GM21723 (cell line): ENCODE measurements at regions not wholly inside any gene's neighbourhood (a gene's known extent, or its start where the extent isn't known, plus 50 kb on each side); places are given as distances from the start of the nearest gene placed in this dataset.
"Not testable (repeated sequence)": the region's sequence is repeated elsewhere in the genome, so short reads cannot be mapped to it uniquely, and the experiment has no call there.

Experiments
- ATAC-seq: cut with Tn5 transposase; IDR thresholded peaks from one replicate; pipeline ENCODE4 v1.9.1; 2021; ENCODE audit warnings: mild to moderate bottlenecking, moderate library complexity; ENCODE audit not compliant: unreplicated experiment

DNA sequence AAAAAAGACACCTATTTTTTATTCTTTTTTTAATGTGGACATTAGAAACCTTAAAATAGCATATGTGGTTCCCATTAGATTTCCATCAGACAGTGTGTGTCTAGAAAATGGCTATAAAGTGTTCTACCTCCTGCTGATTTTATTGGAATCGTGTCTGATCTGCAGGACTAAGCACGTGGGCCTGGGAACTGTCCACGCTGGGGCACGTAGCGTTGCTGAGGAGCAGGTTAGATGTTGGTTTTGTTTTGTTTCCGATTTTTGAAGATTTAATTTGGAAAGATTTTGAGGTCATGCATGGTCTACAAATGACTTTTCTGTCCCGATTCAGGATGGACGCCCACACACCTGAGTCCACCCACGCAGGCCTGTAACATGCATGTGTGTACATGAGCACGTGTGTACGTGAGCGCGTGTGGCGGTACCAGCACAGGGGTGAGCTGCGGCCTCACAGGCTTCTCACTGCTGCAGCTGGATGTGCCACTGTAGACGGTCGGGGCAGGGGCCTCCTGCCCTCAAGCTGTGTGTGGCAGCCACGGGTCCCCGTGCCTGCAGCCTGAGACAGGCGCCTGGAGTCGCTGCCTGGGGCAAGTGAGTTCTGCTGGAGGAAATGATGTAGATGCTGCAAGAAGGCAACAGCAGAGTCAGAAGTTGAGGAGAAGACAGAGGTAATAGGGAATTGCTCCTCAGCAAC, 99.7 kb upstream of the CTDP1 start:
- ATAC-seq = no peak

DNA sequence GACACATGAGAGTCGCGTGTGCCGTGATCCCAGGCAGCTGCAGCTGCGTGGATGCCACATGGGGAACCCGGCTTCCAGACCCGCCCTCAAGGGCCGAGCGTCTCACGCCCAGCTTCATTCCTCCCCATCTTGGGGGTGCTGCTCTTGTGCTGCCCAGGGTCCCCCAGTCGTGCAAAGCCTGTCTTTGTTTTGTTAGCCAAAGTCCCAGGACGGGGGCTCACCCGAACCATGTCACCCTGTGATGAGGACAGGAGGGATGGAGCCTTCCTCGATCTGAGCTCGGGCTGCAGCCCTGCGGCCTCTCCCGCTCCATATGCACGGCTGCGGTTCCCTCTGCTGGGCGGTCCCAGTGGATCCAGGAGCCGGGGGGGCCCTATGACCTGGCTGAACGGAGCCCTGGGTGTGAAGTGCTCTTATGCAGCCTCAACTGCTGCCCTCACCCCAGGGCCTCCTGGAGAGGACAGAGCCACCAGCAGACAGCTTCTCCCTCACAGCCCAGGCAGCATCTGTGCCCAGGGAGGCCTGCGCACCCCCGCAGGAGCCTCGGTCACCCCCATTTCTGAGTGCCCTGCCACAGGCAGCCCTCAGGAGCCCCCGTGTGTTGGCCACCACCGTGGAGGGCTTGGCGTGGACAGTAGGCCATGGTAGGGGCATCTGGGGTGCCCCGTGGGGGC, 99.0 kb upstream of the CTDP1 start:
- no peak for ATAC-seq

DNA sequence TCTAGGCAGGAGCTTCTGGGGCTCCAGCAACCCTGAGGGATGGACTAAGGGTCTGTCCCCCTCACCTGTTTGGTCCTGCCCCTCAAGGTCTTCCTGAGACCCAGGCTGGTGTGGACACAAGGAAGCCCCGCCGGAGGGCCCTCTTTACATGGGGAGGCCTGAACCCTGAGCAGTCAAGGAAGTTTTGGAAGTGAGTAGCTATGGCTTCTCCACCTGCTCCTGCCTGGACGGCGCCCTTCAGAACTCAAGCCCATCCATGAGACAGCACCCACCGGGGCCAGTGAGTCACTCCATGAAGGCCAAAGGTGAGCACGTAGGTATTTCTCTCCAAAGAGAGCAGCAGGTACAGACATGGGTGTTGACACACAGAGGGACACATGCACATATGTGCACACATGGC, 98.2 kb upstream of the CTDP1 start:
- ATAC-seq = no peak

DNA sequence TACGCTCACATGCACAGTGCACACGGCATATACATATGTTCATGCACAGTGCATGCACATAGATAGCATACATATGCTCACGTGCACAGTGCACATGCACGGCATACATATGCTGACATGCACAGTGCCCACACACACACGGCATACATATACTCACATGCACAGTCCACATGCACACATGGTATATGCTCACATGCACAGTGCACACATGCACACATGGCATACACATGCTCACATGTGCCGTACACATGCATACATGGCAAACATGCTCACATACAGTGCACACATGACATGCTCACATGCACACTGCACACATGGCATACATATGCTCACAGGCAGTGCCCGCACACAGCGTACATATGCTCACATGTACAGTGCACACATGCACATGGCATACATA, 97.7 kb upstream of the CTDP1 start:
- ATAC-seq = no peak

DNA sequence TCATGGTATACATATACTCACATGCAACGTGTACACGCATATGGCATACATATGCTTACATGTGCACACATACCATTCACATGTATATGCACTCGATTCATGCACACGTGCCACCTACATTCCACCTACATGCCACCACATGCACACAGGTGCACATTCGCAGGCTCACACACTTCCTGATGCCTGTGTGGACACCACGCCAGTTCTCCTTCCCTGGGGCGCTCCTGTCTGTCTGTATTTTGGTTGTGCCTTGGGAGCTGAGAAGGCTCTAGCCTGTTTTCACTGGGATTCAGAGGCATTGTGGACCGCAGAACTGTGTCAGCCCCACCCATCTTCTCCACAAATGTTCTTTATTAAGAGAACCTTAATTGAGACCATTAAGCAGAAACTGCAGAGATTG, 96.6 kb upstream of the CTDP1 start:
- no peak for ATAC-seq

DNA sequence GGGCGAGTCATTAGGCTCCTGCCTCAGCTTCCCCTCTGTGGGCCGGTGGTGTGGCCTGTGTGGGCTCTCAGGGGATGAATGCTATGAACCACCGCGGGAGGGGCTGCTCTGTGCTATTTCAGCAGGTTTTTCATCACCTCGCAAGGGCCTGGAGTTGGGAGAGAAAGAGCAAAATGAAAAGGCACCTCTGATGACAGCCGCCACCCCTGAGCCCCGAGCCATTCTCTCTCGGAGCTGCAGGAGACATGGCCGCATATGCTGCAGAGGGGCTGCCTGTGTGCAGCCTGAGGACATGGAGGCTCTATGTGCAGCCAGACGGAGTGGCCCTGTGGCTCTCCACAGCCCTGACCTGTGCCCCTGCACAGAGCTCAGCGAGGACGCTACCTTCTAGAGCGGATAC, 96.2 kb upstream of the CTDP1 start:
- no peak for ATAC-seq

DNA sequence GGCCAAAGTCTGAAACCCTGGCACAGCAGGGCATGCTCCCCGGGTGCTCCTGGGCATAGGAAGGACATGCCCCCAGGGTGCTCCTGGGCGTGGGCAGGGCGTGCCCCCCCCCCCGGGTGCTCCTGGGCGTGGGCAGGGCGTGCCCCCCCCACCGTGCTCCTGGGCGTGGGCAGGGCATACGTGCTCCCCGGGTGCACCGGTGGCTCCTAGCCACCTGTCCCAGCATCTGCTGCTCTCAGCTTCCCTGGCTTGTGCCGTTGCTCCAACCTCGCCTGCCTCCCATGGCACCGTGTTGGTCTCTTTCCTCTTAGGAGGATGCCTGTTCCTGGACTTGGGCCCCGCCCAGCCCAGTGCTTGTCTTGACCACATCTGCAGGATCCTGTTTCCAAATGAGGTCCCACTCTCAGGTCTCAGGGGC, 95.6 kb upstream of the CTDP1 start:
- ATAC-seq = no peak

DNA sequence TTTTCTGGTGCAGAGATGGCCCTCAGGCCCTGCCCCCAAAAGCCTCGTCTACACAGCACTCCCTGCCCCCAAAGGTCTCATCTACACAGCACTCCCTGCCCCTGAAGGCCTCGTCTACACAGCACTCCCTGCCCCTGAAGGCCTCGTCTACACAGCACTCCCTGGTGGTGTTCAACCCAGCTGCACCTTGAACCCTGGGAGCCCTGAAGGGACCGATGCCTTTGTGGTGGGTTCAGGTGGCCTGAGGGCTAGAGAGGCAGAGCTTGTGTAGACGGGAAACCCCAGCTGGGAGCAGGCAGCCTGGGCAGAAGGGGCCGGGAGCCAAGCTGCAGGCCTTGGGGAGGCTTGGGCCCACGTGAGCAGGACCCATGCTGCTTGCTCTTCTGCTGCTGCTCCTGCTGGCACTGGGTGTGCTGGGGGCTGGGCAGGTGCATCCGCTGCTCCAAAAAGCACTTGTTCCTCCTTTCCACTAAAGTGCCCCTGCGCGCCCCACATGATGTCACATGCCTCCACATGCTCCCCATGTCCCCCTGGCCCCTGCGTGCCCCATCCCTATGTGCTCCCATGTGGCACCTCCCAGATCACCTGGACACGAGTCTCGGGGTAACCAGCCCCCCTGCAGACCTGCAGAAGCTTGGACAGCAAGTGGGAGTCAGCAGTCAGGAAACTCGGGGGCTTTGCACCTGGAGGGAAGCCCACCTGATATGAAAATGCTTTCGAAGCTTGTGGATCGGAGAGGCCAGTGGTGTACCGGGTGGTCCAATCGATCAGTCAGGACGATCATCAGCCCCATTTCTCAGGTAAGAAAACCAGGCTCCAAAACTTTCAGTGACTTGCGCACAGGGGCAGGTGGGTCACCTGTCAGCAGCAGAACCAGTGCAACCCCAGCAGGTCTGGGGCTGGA, 94.9 kb upstream of the CTDP1 start:
- ATAC-seq = no peak

DNA sequence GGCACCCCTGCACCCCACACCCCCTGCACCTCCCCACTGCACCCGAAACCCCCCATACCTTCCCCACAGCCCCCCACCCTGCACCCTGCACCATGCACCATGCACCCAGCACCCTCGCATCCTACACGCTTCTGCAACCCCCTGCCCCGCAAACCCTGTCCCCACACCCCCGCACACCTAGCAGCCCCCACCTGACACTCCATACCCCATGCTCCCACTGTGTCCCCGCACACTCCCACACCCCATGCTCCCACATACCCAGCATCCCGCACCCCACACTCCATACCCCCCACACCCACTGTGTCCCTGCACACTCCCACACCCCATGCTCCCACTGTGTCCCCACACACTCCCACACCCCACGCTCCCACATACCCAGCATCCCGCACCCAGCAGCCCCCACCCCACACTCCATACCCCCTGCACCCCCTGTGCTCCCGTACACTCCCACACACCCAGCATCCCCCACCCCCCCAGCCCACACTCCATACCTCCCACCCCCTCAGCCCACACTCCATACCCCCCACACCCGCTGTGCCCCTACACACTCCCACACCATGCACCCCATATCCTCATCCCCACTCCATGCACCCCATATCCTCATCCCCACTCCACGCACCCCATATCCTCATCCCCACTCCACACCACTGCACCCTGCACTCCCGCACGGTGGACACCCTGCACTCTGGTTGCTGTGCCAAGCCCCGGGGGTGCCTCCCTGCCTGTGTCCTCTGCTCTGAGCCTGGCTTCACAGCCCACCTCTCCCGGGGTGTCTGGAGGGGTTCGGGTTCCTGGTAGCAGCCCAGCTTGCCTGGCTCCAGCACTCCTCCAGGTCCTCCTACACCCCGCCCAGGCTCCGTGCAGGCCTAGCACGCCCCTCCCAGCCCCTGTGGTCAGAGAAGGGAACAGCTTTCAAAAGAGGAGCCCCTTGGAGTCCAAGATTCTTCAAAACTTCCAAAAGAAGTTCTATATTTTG, 93.9 kb upstream of the CTDP1 start:
- ATAC-seq = no peak

DNA sequence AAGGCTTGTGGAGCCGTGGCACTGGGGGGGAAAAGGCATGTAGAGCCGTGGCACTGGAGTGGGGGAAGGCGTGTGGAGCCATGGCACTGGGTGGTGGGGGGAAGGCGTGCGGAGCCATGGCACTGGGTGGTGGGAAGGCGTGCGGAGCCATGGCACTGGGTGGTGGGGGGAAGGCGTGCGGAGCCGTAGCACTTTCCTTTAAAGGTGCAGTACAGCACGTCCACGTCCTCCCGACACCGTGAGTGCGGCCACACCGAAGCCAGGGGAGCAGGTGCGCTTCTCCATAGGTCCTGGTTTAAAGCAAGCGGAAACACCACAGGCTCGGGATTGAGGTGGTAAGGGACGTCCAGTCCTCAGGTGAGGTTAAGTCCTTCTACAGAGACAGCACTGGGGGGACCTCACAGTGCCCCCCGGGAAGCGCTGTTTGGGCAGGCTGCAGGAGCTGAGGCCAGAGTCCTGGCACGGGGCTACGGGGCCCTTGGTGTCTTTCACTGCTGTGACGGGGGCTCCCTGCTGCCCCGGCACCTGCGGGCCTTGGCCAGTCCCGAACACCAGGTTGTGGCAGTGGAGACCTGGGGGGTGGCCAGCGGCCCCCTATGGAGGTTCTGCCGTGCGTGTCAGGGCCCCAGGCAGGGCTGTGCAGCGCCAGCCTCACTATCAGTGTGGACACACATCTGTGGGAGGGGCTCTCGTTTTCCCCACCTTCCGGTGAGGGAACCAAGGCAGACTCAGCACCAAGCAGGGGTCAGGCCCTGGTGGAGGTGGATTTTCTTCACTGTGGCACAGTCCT, 93.0 kb upstream of the CTDP1 start:
- ATAC-seq = no peak

DNA sequence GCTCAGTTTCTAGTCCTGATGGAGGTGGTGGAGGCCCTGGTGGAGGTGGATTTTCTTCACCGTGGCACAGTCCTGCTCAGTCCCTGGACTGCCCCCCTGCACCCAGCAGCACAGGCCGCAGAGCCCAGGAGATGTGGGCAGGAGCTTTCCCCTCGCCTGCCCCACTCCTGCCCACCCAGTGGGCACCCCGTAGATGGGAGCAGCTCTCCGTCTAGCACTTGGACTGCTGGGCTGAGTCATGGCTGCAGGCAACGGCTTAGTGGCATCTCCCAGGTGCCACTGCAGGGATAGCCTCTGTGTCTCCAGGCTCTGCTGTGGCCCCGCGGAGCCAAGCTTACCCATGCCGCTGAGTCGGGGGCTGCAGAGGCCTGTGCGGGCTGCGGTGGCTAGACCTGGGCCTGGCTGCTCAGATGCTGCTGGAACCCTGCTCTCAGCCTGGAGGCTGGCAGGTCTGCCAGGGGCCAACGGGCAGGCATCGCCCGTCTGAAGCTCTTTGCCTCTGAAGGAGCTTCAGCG, 92.3 kb upstream of the CTDP1 start:
- no peak for ATAC-seq

DNA sequence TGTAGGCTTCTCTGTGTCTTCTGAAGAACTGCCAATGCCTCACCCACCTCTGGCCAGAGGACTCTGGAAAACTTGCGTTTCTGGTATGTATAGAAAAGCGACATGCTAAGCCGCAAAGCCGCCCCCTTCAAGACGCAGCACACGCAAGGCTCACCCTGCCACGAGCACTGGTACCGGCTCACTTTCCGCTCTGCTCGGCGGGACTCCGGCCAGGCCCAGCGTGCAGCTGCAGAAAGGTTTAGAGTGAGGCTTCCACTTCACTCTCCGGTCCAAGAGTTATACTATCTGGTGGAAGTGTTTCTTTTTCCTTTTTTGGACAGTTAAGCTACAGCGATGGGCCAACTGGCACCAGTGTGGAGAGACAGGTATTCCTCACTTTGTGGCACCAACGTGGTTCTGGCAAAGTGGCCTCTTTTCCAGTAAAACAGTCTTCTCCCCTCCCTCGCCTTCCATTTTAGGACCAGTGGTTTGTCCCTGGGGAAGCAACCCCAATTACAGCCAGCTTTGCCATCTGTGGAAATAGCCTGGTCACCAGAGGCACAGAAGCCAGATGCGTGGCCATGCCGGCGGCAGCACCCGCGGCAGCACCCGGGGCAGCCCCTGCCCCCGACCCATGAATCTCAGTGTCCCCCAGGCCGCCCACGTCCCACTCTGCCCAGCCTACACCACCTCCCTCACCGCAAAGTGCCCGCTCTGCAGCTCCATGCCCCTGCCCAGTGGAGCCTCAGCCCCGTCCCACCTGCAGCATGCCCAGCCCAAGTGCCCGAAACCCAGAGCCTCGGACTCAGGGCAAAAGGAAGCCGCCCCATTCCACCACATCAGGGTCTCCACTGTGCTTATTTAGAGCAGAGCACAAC, 91.6 kb upstream of the CTDP1 start:
- ATAC-seq = no peak

DNA sequence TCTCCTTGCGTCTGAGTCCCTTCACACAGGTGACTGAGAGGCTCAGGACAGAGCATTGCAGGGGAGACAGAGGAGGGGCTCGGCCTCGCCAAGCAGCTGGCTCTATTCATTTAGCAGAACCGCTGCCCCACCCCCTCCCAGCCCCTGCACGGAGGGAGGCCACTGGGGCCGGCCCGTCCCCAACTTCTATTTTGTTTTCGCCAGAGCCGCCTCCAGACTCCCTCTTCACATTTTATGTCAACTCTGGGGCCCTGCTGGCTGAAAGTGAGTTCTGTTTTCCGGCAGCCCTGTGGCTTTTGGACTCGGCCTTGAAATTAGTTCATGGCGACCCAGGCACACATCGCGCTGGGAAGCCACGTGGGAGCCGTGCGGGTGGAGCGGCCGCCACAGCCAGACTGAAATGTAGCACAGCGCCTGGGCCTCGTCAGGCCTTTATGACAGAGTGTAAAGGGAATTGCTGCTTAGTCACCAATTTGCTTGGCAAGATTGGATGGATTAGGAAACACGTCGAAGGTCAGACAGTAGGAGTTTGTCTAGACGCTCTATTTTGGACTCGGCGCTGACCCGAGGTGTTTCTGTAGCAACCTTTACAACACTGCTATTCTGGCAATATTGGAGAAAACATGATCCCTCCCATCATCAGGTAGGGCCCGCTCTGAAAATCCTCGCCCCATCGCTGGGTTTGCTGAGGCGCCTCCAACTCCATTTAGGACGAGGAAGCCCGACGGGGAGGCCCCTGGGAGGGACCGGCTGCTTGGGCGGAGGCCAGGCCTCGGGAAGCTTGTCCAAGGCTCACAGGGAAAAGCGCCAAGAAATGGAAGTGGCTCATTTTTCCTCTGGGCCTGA, 90.7 kb upstream of the CTDP1 start:
- no peak for ATAC-seq

DNA sequence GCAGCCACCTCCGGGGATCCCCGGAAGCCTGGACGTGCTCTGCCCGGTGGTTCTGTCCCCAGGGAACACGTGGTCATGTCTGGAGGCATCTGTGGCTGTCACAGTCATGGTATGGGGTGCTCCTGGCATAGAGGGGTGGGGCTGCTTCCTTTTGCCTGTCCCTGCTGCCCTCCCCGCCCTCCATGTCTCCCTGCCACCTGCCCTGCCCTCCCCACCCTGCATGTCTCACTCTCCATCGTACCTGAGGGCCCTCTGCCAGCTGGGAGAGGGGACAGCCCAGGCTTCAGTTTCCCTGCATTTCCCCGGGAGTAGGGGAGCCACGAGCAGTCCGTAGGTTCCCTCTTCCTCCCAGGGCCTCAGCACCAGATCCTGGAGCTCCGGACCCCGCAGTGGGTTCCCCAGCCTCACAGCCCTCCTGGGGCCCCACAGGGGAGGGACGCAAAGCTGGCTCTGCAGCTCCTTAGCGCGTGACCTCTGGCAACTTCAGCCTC, 90.0 kb upstream of the CTDP1 start:
- no peak for ATAC-seq

DNA sequence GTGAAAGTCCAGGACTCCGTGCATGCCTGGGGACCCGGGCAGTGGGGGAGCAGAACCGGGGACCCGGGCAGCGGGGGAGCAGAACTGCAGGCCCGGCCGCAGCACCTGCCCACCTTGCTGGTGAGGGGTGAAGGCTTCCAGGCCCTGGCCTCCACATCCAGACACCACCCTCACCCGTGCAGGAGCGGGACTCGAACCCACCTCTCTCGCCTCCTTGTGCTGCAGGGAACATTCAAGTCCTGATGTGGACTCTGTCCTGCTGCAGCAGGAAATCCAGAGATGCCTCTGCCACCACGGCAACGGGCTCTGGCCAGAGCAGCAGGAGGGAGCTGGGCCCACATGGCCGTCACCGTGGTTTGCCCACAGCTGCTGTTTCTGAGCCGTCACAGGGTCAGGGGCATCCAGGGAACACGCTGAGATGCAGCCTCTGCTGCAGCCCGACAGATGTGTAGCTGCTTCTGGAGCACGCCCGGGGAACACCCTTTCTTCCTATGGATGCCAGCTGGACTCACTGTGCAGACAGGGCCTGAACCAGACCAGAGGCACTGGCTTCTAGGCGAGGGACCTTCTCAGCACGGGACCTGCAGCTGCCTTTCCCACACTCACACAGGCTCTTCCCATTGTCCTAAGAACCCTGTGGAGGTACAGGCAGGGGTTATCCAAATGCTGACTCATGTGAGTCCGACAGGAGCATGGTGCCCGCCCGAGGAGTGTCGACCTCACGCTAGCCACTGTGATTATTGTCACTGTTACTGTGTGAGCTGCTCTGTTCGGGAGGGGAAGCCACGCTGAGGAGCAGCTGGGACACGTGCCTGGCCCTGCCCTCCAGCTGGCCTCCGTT, 89.2 kb upstream of the CTDP1 start:
- ATAC-seq = no peak

DNA sequence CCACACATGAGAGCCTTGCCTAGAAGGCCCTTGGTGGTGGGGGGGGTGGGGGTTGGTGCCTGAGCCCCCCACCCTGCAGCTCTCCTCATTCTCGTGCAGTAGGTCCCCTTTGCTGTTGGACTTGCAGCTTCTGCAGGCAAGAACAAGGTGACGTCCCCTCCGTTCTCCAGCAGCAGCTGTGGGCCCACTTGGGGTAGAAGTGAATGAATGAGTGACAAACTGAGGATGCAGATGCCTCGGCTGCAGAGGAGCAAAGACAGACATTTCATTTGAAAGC, 88.6 kb upstream of the CTDP1 start:
- no peak for ATAC-seq

DNA sequence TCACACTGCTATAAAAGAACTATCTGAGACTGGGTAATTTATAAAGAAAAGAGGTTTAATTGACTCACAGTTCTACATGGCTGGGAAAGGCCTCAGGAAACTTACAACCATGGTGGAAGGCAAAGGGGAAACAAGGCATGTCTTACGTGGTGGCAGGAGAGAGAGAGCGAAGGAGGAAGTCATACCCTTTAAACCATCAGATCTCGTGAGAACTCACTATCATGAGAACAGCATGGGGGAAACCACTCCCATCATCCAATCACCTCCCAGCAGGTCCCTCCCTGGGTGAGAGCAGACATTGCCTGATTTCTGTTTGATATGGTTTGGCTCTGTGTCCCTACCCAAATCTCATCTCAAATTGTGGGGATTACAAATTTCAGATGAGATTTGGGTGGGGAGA, 86.9 kb upstream of the CTDP1 start:
- ATAC-seq = not testable (repeated sequence)
